Stomach (tissue), 8 donors: ENCODE measurements at regions not wholly inside any gene's neighbourhood (a gene's known extent, or its start where the extent isn't known, plus 50 kb on each side); places are given as distances from the start of the nearest gene placed in this dataset.

Experiments
- DNase-seq, 2 donors: peaks; one replicate each; pipeline versions ENCODE4 v3.0.0 to v3.0.0-alpha.2; 2013 to 2019
- H3K27ac ChIP-seq, 5 donors: fragments of 200-600 bp in 4 of 5; sonication (generic) in 4 of 5; one replicate each; pipeline ENCODE4 v1.5.1; 2013 to 2019; ENCODE audit warnings: mild to moderate bottlenecking in 1 of 5, moderate library complexity in 1 of 5
- H3K27me3 ChIP-seq, 3 donors: fragments of 200-600 bp; sonication (generic); one replicate each; pipeline ENCODE4 v1.5.1; 2017 to 2019; ENCODE audit warnings: mixed run types in 1 of 3
- H3K36me3 ChIP-seq, 4 donors: fragments of 200-600 bp; sonication (generic); 1 replicate in 3 of 4; 2 replicates in 1 of 4; pipeline ENCODE4 v1.5.1; 2016 to 2019
- H3K4me1 ChIP-seq, 4 donors: fragments of 200-600 bp; sonication (generic); one replicate each; pipeline ENCODE4 v1.5.1; 2016 to 2019
- H3K4me3 ChIP-seq, 4 donors: fragments of 200-600 bp; sonication (generic) in 3 of 4; one replicate each; pipeline ENCODE4 v1.5.1; 2016 to 2019; ENCODE audit warnings: mild to moderate bottlenecking in 1 of 4
- H3K9me3 ChIP-seq, 4 donors: fragments of 200-600 bp; sonication (generic); one replicate each; pipeline ENCODE4 v1.5.1; 2016 to 2019
- CTCF ChIP-seq, 7 experiments: fragments of 450-650 bp in 4 of 7; fragments of 200-600 bp in 3 of 7; sonication (generic) in 3 of 7; IDR thresholded peaks; one replicate each; pipeline ENCODE4 v1.5.1; 2016 to 2019; ENCODE audit warnings: antibody characterized with exemption in 7 of 7, control low read depth in 2 of 7, mild to moderate bottlenecking in 1 of 7
- EP300 ChIP-seq: sonication (generic); formaldehyde crosslinking; IDR thresholded peaks from one replicate; pipeline ENCODE4 v1.6.1; 2017; ENCODE audit warnings: antibody characterized with exemption
- POLR2A ChIP-seq, 4 donors: fragments of 450-650 bp; IDR thresholded peaks; one replicate each; pipeline ENCODE4 v1.6.1; 2016; ENCODE audit warnings: antibody characterized with exemption in 4 of 4, control low read depth in 2 of 4, mild to moderate bottlenecking in 1 of 4, moderate library complexity in 1 of 4
- POLR2AphosphoS5 ChIP-seq, 3 donors: sonication (generic); formaldehyde crosslinking; IDR thresholded peaks; one replicate each; pipeline ENCODE4 v1.6.1; 2016; ENCODE audit warnings: antibody characterized with exemption in 3 of 3
- WGBS, 5 donors: extraction: QIAGEN DNeasy Blood & Tissue Kit in 3 of 5; methylation state at CpG; one replicate each; pipeline versions ENCODE4 v1.1.5 to v1.1.7; 2013 to 2018; 5-methylcytosine and 5-hydroxymethylcytosine counted together
- intact Hi-C: fragments of 100-400 bp; cut with DNase I; formaldehyde crosslinking; loops from one replicate; pipeline ENCODE4 v1.15.1; 2023; ENCODE audit warnings: low total_unique reads
- donor health status: healthy with polysubstance abuse.
- donor health status: Bipolar disorder and iron deficiency.
- donor health status: healthy.

- H3K27ac ChIP-seq = no peak overlapping the region
- WGBS, 5 donors = 50 to 69% (median 60%) methylated on average over 2 of the region's 2 CpGs
- H3K27me3 ChIP-seq = no peaks in the 10 kb centered on the region
Measured at GRCh38 chr13:48603375-48603774, 50.4 kb upstream of the CYSLTR2 start.

More at GRCh38 chr13:48603375-48603774, 50.4 kb upstream of the CYSLTR2 start:
- no peak overlapping the region for H3K4me3 ChIP-seq
- TF ChIP-seq POLR2A (IDR thresholded peaks at IDR 0.05) = no peak
- no peak for TF ChIP-seq EP300
- no peak for TF ChIP-seq POLR2AphosphoS5 (IDR thresholded peaks at IDR 0.05)
- no peak for TF ChIP-seq CTCF (IDR thresholded peaks at IDR 0.05)
- intact Hi-C loops = loop anchor here (10.0 kb wide), 1 partner anchor 161 kb away; no protein-coding TSS in a partner anchor
- H3K36me3 ChIP-seq = no peaks in the 10 kb centered on the region
- no peak for DNase-seq
- peaks cover 0 to 7% (median 3%) of the 10 kb centered on the region in 4 donors for H3K4me1 ChIP-seq
- H3K9me3 ChIP-seq = peaks cover 0 to 10% (median 6%) of the 10 kb centered on the region in 4 donors
